Parathyroid adenoma (tissue), 2 donors: ENCODE measurements at regions not wholly inside any gene's neighbourhood (a gene's known extent, or its start where the extent isn't known, plus 50 kb on each side); places are given as distances from the start of the nearest gene placed in this dataset.

Experiments used
- H2AFZ ChIP-seq: fragments of 300-600 bp; sonication (generic); one replicate; pipeline ENCODE4 v1.7.0; 2017; ENCODE audit warnings: antibody characterized with exemption, mild to moderate bottlenecking
- H3K27ac ChIP-seq: fragments of 300-600 bp; sonication (generic); one replicate; pipeline ENCODE4 v1.7.0; 2017
- H3K27me3 ChIP-seq: fragments of 300-600 bp; sonication (generic); one replicate; pipeline ENCODE4 v1.7.0; 2017; ENCODE audit warnings: low read length; ENCODE audit not compliant: control insufficient read depth, insufficient read depth
- H3K36me3 ChIP-seq: fragments of 300-600 bp; sonication (generic); one replicate; pipeline ENCODE4 v1.7.0; 2017; ENCODE audit warnings: low read length; ENCODE audit not compliant: control insufficient read depth, insufficient read depth
- H3K4me1 ChIP-seq: fragments of 300-600 bp; sonication (generic); one replicate; pipeline ENCODE4 v1.7.0; 2017; ENCODE audit warnings: control low read depth
- H3K4me2 ChIP-seq: fragments of 300-600 bp; sonication (generic); one replicate; pipeline ENCODE4 v1.7.0; 2017; ENCODE audit warnings: low read length
- H3K4me3 ChIP-seq: fragments of 300-600 bp; sonication (generic); one replicate; pipeline ENCODE4 v1.7.0; 2017; ENCODE audit warnings: low read depth, low read length
- H3K79me2 ChIP-seq: fragments of 300-600 bp; sonication (generic); one replicate; pipeline ENCODE4 v1.7.0; 2017; ENCODE audit warnings: control low read depth
- H3K9ac ChIP-seq: fragments of 300-600 bp; sonication (generic); one replicate; pipeline ENCODE4 v1.7.0; 2017; ENCODE audit warnings: mild to moderate bottlenecking
- H3K9me3 ChIP-seq: fragments of 300-600 bp; sonication (generic); one replicate; pipeline ENCODE4 v1.7.0; 2017; ENCODE audit warnings: low read length; ENCODE audit not compliant: control insufficient read depth
- TF ChIP-seq, protein P1 (sequence below): fragments of 300-600 bp; sonication (generic); IDR thresholded peaks from one replicate; pipeline ENCODE4 v1.7.0; 2017; ENCODE audit warnings: antibody characterized with exemption, mild to moderate bottlenecking
- donor health status: primary hyperparathyroidism.

DNA sequence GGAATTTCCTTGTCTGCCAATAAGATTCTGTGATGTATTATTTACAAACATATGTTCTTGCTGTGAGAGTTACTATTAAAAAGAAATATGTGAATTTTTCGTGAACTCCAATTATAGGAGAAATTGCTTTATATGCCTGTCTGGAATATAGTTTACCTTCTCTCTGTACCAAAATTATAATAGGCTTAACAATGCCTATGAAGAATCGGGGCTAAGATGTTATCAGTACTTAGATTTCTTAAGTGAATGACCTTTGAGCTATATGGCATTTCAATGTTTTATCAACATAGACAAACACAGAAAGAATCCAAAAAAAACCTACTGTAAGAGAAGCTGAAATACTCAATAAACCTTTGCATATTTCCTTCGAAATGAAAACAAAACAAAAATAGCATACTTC lies 323.1 kb upstream of the ADAMTS5 start:
- no peaks in the 10 kb centered on the region for H3K9me3 ChIP-seq
- no peak overlapping the region for H3K9ac ChIP-seq
- no peak overlapping the region for H2AFZ ChIP-seq
- H3K4me1 ChIP-seq = no peaks in the 10 kb centered on the region
- TF ChIP-seq, protein P1, sequence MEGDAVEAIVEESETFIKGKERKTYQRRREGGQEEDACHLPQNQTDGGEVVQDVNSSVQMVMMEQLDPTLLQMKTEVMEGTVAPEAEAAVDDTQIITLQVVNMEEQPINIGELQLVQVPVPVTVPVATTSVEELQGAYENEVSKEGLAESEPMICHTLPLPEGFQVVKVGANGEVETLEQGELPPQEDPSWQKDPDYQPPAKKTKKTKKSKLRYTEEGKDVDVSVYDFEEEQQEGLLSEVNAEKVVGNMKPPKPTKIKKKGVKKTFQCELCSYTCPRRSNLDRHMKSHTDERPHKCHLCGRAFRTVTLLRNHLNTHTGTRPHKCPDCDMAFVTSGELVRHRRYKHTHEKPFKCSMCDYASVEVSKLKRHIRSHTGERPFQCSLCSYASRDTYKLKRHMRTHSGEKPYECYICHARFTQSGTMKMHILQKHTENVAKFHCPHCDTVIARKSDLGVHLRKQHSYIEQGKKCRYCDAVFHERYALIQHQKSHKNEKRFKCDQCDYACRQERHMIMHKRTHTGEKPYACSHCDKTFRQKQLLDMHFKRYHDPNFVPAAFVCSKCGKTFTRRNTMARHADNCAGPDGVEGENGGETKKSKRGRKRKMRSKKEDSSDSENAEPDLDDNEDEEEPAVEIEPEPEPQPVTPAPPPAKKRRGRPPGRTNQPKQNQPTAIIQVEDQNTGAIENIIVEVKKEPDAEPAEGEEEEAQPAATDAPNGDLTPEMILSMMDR = no peak
- no peaks in the 10 kb centered on the region for H3K36me3 ChIP-seq
- H3K79me2 ChIP-seq = no peaks in the 10 kb centered on the region
- no peak overlapping the region for H3K27ac ChIP-seq
- no peak overlapping the region for H3K4me2 ChIP-seq
- no peaks in the 10 kb centered on the region for H3K27me3 ChIP-seq
- no peak overlapping the region for H3K4me3 ChIP-seq

DNA sequence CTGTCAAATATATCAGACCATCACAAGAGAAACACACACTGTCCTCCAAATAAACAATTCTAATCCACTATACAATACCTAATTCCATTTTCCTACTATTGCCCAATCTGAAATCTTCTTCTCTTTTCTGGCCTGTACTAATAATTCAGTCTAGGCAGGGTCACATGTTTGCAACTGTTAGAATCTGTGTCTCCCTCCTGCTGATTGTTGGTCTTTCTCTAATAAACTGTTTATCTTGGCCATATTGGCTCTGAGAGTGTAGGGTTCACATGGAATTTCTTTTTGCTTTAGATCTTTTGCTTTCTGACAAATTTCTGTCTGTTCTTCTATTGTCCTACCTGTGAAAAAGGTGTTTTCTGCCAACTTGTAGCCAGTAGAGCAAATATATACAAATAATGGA lies 319.9 kb upstream of the ADAMTS5 start:
- Histone ChIP-seq H3K27ac (no peak overlapping the region), H3K79me2 (no peaks in the 10 kb centered on the region), H3K36me3 (no peaks in the 10 kb centered on the region), H3K4me1 (no peaks in the 10 kb centered on the region), H3K4me3 (no peak overlapping the region), H3K9ac (no peak overlapping the region), H3K27me3 (no peaks in the 10 kb centered on the region), H2AFZ (no peak overlapping the region), H3K4me2 (no peak overlapping the region), H3K9me3 (no peaks in the 10 kb centered on the region)
- TF ChIP-seq, protein P1 = no peak

DNA sequence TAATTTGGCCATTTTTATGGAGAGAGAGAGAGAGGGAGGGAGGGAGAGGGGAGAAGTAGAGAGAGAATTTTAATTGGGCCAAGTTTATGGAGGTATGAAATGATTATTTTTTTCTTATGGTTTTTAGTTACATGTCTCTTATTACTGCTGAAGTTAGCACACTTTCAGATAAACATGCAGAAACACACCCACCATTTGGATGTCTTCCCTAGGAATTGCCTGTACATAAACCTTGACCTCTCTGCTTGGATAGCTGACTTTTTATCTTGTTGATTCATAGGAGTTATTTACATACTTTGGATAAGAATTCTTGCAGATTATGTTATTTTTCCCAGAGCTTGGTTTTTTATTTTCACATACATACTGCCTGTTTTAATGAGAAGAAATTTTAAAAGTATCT lies 310.2 kb upstream of the ADAMTS5 start:
- H3K79me2 ChIP-seq = no peaks in the 10 kb centered on the region
- no peak overlapping the region for H3K27ac ChIP-seq
- no peaks in the 10 kb centered on the region for H3K4me1 ChIP-seq
- H3K36me3 ChIP-seq = no peaks in the 10 kb centered on the region
- H2AFZ ChIP-seq = no peak overlapping the region
- no peaks in the 10 kb centered on the region for H3K9me3 ChIP-seq
- no peaks in the 10 kb centered on the region for H3K27me3 ChIP-seq
- H3K9ac ChIP-seq = no peak overlapping the region
- no peak overlapping the region for H3K4me3 ChIP-seq
- no peak overlapping the region for H3K4me2 ChIP-seq
- TF ChIP-seq, protein P1 = no peak

DNA sequence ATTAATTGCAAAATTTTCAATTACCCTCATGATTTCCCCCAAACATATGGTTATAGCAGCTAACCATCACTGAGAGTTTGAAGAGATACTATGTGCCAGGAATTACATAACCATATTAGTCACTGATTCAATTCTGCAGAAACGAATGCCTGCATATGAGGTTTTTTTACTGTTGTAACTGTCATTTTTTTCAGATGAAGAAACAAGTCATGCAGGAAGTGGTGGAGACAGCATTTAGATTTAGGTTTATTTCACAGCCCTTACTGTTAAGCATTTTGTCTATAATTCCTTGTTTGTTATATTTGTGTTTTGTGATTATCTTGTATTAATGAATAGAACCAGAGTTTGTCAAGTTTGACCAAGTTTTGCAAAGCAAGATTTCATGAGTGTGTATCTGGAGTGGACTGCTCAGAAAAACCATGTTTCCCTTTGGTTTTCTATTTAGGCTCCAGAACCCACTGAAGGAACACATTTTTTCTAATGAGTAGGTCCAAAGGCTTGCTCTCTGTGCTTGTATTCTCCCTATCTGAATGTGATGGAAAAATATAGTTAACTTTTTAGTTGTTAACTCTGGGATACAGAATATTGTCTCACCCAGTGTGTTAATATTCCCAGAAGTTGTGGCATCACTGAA lies 308.5 kb upstream of the ADAMTS5 start:
- H3K4me3 ChIP-seq = no peak overlapping the region
- no peaks in the 10 kb centered on the region for H3K4me1 ChIP-seq
- no peak overlapping the region for H2AFZ ChIP-seq
- no peak overlapping the region for H3K9ac ChIP-seq
- H3K27ac ChIP-seq = no peak overlapping the region
- H3K36me3 ChIP-seq = no peaks in the 10 kb centered on the region
- TF ChIP-seq, protein P1 = no peak
- H3K79me2 ChIP-seq = no peaks in the 10 kb centered on the region
- no peak overlapping the region for H3K4me2 ChIP-seq
- no peaks in the 10 kb centered on the region for H3K27me3 ChIP-seq
- H3K9me3 ChIP-seq = no peaks in the 10 kb centered on the region

DNA sequence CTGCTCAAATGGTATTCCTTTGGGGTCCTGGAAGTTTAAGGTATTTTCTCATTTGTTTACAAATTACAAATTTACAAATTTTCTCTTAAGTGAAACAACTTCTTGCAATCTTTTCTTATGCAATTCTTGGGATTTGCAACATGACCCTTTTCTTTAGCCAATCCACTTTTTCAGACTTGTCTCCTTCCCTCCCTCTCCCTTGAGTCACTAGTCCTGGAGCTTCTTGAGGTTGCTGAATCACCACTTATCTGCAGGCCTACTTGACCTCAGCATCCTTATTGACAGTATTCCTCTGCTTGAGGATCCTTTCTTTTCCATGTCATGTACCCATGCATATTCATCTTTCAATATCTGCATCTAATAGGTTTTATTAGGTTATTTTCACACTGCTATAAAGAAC lies 302.8 kb upstream of the ADAMTS5 start:
- H3K27ac ChIP-seq = no peak overlapping the region
- no peak overlapping the region for H2AFZ ChIP-seq
- H3K9ac ChIP-seq = no peak overlapping the region
- no peaks in the 10 kb centered on the region for H3K4me1 ChIP-seq
- H3K4me3 ChIP-seq = no peak overlapping the region
- no peak overlapping the region for H3K4me2 ChIP-seq
- no peaks in the 10 kb centered on the region for H3K36me3 ChIP-seq
- no peaks in the 10 kb centered on the region for H3K9me3 ChIP-seq
- H3K79me2 ChIP-seq = no peaks in the 10 kb centered on the region
- TF ChIP-seq, protein P1 = no peak
- no peaks in the 10 kb centered on the region for H3K27me3 ChIP-seq
